GM13977 (cell line): ENCODE measurements at regions not wholly inside any gene's neighbourhood (a gene's known extent, or its start where the extent isn't known, plus 50 kb on each side); places are given as distances from the start of the nearest gene placed in this dataset.

ENCODE experiments used
- DNase-seq: peaks from one replicate; pipeline ENCODE4 v3.0.0; 2012; ENCODE audit warnings: low spot score
- CTCF ChIP-seq: IDR thresholded peaks from 2 replicates; pipeline ENCODE4 v1.5.1; 2012; ENCODE audit warnings: mild to moderate bottlenecking, control low read depth; ENCODE audit not compliant: insufficient read depth; ENCODE audit errors: extremely low read depth, missing control alignments
- in situ Hi-C: fragments of 300-500 bp; cut with MboI; formaldehyde crosslinking; loops from one replicate; pipeline ENCODE4 v1.12.0; 2022; ENCODE audit warnings: low sequenced_read_pairs, low pct_unique_long_range_greater_than_20kb, mixed read lengths, inconsistent platforms; ENCODE audit not compliant: unreplicated experiment

- DNase-seq = no peak
- in situ Hi-C loops = no loop called here
- TF ChIP-seq CTCF = no peak
These were observed 275.8 kb upstream of the TENM3 start for GRCh38 chr4:181967401-181967800.

DNA sequence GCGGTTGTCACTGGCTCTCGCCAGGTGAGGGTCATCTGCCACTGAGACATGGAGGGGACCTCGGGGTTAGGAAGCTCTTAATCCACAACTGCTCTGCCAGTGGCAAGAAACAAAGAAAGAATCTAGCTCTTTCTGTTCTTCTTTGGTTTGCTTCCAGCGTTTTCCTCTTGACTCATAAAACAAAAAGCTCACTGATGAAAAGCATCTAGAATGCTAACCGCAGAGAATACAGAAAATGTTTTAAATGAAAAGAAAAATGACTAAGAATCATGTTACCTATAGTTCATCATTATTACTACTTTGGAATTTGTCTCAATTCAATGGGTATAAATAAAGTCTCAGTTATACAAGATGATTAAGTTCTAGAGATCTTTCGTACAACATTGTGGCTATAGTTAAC, 274.8 kb upstream of the TENM3 start:
- no peak for TF ChIP-seq CTCF
- no peak for DNase-seq
- in situ Hi-C loops = no loop called here

- in situ Hi-C loops = no loop called here
- no peak for DNase-seq
- TF ChIP-seq CTCF = no peak
These were observed 274.1 kb upstream of the TENM3 start for GRCh38 chr4:181969151-181969550.

GRCh38 chr4:181970366-181970765, 272.8 kb upstream of the TENM3 start:
- in situ Hi-C loops = no loop called here
- no peak for DNase-seq
- no peak for TF ChIP-seq CTCF

DNA sequence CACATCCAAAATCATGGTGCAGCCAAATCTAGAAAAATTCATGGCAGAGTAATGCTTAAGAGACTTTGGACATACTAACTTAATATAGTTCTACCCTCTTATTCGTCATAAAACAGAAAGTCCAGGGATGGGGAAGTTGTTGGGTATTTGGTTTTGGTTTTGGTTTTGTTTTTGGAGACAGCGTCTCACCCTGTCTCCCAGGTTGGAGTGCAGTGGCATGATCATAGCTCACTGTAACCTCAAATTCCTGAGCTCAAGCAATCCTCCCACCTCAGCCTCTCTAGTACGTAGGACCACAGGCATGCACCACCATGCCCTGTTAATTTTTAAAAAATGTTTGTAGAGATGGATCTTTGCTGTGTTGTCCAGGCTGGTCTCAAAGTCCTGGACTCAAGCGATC, 271.8 kb upstream of the TENM3 start:
- no peak for TF ChIP-seq CTCF
- in situ Hi-C loops = no loop called here
- no peak for DNase-seq

DNA sequence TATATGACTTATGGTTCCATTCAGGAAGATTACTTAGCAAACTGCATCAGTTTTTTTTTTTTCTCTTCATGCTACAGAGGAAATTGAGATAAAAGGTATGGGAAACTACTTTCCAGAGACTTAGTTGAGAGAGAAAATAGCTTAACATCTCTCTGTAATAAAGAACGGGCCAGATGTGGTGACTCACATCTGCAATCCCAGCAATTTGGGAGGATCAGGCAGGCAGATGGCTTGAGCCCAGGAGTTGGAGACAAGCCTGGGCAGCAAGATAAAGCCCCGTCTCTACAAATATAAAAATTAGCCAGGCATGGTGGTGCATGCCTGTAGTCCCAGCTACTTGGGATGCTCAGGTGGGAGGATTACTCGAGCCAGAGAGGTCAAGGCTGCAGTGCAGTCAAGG, 271.2 kb upstream of the TENM3 start:
- no peak for DNase-seq
- in situ Hi-C loops = no loop called here

More for the DNA sequence above, 271.2 kb upstream of the TENM3 start:
- no peak for TF ChIP-seq CTCF
